GM13976 (cell line): ENCODE measurements at regions not wholly inside any gene's neighbourhood (a gene's known extent, or its start where the extent isn't known, plus 50 kb on each side); places are given as distances from the start of the nearest gene placed in this dataset.

Experiments
- DNase-seq: peaks from one replicate; pipeline ENCODE4 v3.0.0; 2012; ENCODE audit warnings: low spot score
- CTCF ChIP-seq: IDR thresholded peaks from 2 replicates; pipeline ENCODE4 v1.5.1; 2012; ENCODE audit warnings: borderline replicate concordance, mild to moderate bottlenecking; ENCODE audit not compliant: insufficient read depth; ENCODE audit errors: extremely low read depth, missing control alignments, control extremely low read depth
- in situ Hi-C: fragments of 300-500 bp; cut with MboI; formaldehyde crosslinking; loops from one replicate; pipeline ENCODE4 v1.12.0; 2022; ENCODE audit warnings: low sequenced_read_pairs, mixed read lengths, inconsistent platforms; ENCODE audit not compliant: unreplicated experiment

GRCh38 chr9:89256642-89257041 lies 54.4 kb upstream of the CKS2 start:
- DNase-seq = no peak
- in situ Hi-C loops = no loop called here
- TF ChIP-seq CTCF = no peak

DNA sequence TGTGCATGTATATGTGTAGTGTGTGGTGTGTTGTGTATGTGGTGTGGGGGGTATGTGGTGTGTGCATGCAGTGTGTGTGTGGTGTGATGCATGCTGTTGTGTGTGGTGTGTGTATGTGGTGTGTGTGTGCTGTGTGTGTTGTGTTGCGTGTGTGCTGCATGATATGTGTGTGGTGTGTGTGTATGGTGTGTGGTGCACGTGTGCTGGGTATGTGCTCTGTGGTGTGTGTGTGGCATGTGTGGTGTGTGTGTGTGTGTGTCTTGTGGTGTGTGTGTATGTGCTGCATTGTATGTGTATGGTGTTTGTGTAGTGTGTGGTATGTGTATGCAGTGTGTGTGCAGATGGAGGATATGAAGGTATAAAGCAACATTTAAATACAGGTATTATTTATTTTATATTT lies 50.5 kb upstream of the CKS2 start:
- TF ChIP-seq CTCF = no peak
- no peak for DNase-seq

More for the DNA sequence above, 50.5 kb upstream of the CKS2 start:
- in situ Hi-C loops = no loop called here
